ENCODE measurements at regions not wholly inside any gene's neighbourhood (a gene's known extent, or its start where the extent isn't known, plus 50 kb on each side); places are given as distances from the start of the nearest gene placed in this dataset.
"Not testable (repeated sequence)": the region's sequence is repeated elsewhere in the genome, so short reads cannot be mapped to it uniquely, and the experiment has no call there.

DNA sequence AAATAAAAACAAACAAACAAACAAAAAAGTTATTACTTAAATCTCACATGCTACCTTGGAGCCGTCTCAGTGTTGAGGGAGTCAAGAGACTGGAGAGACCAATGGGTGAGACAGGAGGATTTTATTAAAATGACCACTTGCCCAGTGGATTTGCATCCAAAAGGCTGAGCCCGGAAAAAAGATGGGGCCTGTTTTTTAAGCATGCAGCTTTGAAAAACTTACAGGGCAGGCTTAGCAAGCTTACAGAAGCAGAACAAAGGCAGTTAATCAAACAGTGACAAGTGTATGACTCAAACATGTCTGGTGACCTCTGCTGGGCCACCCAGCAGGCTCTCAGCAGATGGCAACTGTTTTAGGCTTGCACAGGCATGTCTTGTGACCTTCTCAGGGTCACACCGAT, 82.5 kb downstream of the POTEH start:
- peak; percentile 0 for DNase-seq

DNA sequence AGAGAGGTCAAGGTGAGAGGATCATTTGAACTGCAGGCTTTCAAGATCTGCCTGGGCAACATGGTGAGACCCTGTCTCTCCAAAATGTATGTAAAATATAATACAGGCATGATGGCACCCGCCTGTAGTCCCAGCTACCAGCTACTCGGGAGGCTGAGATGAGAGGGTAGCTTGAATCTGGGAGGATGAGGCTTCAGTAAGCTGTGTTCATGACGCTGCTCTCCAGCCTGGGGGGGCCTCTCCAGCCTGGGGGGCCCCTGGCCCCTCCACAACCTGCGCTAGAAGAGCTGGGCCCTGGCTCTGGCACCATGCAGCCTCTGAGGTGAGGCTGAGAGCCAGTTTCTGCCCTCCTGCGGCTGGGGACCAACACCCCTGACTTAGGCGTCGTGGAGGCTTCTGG, 85.3 kb downstream of the POTEH start:
- DNase-seq = not testable (repeated sequence)

DNA sequence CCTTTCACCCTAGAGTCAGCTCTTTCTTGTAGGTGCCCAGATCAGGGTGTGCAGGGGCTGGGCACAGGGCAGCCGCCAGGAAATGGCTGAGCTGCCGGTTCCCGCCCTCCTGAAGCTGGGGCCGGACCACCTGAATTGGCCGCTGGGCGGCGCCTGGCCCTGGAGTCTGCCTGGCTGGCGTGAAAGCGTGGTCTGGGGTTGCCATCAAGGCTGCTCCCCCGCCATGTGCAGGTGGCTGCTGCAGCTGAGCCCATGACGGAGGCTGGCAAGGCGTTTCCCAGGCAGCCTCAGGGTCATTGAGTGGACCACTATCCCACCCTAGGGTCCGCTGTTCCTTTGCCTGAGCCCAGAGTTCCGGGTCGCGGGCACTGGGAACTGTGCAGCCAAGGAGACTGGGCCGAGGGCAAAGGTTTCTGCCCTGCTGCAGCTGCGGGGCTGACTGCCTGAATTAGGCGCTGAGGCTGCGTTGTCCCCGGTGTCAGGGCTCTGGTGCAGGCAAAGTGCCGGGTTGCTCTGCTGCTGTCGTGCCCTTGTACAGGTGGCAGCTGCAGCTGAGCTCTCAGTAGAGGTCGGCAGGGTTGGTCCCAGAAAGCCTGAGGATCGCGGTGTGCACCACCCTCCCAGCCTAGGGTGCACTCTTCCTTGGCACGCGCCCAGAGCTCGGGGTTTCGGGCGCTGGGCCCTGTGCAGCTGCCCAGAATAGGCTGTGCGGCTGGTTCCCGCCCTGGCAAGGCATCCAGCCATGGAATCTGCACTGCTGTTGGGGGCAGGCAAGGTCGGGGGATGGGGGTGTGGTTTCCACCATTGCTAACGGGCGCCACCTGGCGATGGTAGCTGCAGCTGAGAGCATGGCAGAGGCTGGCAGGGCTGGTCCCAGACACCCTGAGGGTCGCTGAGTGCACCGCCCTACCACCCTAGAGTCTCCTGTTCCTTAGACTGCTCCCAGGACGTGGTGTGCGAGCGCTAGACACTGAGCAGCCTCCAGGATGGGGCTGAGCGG, 86.1 kb downstream of the POTEH start:
- DNase-seq = not testable (repeated sequence)

DNA sequence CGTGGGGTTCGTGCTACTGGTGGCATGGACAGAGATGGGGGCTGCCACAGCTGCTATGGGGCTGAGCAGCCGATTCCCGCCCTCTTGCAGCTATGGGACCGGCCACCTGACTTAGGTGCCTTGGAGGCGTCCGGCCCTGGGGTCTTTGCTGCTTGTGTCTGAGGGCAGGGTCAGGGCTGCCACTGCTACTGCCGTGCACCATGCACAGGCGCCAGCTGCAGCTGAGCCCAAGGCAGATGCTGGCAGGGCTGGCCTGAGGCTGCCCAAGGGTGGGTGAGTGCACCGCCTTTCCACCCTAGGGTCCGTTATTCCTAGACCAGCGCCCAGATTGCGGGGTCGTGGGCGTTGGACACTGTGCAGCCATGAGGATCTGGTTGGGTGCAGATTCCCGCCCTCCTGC, 86.9 kb downstream of the POTEH start:
- DNase-seq = not testable (repeated sequence)

DNA sequence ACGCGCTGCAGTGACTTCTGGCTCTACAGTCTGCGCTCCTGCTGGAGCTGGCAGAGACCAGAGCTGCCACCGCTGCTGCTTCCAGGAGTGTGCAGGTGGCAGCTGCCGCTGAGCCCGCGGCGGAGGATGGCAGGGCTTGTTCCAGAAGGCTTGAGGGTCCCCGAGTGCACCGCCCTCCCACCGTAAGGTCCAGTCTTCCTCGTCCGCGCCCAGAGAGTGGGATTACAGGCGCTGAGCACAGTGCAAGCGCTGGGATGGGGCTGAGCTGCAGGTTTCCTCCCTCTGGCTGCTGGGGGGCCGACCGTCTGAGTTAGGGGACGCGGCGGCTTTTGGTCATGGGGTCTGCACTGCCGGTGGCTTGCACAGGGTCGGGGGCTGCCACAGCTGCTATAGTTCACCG, 87.3 kb downstream of the POTEH start:
- not testable (repeated sequence) for DNase-seq

DNA sequence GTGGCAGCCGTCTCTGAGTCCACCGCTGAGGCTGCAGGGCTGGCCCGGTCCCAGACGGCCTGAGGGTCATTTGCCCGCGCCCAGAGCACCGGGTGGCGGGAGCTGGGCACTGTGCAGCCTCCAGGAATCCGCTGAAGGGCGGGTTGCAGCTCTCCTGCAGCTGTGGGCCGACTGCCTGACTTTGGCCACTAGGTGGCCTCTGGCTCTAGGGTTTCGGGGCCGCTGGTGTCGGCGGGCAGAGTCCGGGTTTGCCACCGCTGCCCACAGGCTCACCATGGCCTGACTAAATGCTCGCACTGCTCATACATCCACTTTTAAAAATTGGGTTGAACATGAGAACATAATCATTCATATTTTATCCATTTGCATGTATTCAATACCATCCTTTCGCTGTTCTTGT, 87.7 kb downstream of the POTEH start:
- not testable (repeated sequence) for DNase-seq

DNA sequence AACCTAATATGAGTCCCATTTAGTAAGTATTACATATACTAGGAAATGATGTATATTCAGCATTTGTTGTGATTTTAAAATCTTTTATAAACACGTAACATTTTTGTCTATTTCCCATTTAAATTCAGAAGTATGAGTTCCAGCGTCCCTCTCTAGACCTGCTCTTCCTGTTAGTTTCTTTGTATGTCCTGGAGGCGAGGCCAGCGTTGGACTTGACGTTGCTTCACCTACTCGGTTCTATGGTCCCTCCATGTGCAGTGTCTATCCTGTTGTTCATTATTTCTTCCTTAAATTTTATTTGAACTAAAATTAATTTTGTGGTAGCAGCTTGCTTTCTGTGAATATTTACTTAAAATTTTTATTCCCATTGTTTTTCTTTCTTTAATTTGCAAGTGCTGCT, 88.5 kb downstream of the POTEH start:
- DNase-seq = not testable (repeated sequence)

DNA sequence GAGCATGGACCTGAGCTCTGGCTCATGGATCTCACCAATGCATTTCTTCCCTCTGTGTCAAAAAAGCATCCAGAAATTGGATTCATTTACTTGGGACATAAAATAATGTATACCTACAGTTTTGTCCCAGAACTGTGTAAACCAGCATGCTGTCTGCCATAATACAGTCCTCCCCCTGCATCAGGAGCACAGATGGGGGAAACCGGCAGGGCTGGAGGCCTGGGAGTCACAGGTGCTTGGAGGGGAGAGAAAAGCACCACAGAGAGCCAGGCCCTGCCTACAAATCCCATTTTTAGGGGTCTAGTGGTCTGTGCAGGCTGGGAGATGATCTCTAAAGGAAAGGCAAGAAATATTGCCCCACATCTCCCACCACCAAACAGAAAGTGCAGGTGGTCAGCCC, 91.8 kb downstream of the POTEH start:
- DNase-seq = not testable (repeated sequence)

DNA sequence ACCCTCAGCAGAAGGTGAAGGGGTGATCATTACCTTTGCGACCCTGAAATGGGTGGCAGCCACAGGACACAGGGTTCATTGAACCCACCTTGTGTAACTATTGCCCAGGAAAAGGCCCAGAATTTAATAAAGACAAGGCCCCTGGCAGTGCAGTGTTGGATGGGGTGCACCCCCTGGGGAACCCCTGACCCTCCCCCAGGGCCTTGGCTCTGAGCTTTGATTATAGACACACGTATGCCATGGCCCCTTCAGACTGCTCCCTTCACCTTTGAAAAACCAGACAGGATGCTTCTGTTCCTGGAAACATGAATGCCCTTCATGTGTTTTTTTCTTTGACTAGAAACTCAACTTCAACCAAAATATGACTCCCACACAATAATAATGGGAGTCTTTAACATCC, 93.1 kb downstream of the POTEH start:
- DNase-seq = not testable (repeated sequence)

DNA sequence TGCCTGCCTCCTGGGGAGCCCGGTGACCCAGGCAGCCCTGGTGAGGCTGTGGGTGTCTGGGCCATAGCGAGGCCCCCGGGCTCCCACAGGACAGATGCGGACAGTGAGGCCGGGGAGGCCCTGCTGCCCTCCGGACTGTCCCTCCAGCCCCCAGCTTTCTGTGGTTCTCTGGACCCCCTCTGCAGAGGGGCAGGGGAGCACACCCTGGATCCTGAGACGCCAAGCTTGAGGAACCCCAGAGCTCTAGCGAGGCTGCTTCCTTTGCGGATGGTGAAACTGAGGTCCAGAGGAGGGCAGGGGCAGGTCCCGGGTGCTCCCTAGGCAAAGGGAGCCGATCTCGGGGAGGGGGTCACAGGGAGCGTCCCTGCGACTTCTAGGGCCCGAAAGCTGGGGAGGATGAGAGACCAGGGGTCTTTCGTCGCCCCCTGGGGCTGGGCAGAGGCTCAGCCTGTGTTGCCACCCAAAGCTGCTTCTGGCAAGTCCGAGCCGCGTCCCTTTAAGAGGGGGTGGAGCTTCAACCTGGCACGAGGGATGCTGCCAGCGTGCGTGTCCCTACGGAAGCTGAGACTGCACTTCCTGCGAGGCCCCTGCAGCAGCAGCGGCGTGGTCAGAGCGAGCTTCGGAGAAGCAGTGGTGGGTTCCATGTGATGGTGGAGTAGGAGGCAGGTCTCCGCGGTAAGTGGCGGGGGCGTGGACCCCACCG, 94.7 kb downstream of the POTEH start:
- not testable (repeated sequence) for DNase-seq

DNA sequence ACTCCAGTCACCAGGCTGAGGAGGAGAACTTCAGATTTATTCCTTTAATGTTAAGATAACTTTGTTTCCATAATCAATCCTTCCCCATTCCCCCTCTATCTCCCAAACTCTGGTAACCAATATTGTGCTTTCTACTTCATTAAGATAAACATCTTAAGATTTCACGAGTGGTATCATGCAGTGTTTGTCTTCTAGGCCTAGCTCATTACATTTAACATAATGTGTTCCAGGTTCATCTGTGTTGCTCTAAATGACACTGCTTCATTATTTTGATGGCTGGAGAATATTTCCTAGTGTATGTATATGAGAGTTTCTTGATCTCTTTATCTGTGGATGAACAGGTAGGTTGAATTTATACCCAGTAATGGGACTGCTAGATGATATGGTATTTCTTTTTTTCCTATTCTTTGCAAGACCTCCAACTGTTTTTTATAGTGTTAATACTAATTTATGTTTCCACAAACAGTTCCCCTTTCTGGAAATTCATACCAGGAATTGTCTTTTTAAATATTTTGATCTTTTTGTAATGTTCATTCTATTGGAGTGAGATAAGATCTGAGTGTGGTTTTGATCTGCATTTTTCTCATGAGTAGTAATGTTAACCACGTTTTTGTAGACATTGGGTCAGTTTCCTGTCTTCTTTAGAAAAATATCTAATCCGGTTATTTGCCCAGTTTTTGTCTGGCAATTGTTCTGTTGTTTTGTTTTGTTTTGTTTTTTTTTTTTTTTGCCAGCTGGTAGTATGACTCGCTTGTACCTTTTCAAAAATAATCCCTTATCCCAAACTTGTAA, 97.3 kb downstream of the POTEH start:
- DNase-seq = not testable (repeated sequence)

DNA sequence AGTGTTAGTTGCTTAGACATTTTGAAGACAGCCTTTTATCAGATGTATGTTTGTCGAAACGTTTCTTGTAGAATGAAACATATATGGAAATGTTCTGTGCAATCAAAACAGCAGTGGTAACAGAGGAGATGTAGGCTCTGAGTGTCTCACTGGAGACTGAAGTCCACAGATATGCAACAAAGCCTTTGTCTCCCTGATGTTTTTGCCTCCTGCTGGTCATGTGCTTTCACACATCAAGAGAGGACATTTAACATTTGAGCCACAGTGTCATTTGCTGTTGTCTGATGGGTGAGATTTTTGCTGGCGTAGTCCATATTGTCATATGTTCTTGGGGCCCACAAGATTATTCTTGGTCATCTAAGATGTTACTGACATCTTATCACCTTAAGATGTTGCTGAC, 101.7 kb downstream of the POTEH start:
- DNase-seq = not testable (repeated sequence)

DNA sequence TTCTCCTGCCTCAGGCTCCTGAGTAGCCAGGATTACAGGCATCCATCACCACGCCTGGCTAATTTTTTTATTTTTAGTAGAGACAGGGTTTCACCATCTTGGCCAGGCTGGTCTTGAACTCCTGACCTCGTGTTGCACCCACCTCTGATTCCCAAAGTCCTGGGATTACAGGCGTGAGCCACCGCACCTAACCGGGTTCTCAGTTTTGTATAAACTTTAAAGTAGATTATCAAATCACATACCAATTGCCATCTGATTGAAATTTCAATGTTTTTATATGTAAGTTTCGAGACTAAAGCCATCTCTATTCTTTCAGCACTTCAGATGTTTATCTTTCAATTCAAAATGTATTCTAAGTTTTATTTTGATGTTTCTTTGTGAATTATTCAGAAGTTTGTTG, 110.1 kb downstream of the POTEH start:
- DNase-seq = not testable (repeated sequence)

DNA sequence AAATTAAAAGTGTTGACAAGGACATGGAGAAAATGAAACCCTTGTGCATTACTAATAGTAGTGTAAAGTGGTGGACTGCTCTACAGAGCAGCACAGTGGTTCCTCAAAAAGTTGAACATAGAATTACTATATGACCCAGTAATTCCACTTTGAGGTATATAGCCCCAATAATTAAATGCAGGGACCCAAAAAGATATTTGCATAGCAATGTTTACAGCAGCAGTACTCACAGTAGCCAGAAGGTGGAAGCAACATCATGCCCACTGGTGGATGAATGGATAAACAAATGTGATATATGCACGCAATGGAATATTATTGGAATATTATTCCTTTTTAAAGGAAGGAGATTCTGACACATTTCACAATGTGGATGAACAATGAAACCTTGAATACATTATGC, 121.3 kb downstream of the POTEH start:
- DNase-seq = not testable (repeated sequence)

DNA sequence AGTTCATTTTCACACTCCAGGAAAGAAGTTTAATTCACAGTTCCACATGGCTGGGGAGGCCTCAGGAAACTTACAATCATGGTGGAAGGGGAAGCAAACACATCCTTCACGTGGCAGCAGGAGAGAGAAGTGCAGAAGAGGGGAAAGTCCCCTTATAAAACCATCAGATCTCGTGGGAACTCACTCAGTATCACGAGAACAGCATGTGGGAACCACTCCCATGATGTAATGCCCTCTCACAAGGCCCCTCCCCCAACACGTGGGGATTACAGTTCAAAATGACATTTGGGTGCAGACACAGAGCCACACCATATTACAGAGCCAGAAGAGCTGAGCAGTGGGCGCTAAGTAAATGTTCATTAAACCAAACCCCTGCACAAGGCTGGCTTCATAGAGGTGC, 126.0 kb downstream of the POTEH start:
- not testable (repeated sequence) for DNase-seq

DNA sequence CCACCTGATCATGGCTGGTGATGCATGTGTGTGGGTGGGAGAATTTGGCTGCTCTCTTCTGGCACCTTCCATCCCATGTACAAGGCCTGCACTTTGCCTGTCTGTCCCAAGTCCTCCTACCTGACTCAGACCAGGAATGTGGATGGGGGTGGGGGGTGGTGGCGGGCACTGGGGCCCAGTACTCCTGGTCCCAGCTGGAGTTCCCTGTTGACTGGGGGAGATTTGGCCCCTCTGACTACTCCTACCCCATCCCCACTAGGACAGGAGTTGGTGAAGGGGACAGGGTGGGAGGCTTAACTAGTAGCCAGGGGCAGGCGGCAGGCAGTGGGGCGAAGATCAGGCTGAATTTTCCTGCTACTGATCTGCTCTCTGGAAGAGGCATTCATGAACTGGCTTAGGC, 126.6 kb downstream of the POTEH start:
- not testable (repeated sequence) for DNase-seq

DNA sequence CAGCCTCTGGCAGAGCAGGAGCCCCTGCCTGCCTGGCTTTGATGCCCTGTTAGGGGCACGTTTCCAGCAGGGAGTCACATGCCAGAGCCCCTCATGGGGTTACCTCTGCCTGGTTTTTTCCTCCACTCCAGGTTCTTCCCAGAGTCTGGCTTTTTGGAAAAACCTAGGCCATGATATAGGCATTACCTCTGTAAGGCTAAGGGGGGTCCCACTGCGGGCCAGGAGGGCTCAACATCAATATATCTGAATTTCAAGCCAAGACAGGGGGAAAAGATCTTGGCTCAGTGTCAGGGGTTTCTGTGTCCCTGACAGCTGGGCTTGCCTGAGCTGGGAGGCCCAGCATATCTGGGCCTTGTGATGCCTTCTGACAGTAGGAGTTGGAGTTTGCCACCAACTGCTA, 127.4 kb downstream of the POTEH start:
- DNase-seq = not testable (repeated sequence)

DNA sequence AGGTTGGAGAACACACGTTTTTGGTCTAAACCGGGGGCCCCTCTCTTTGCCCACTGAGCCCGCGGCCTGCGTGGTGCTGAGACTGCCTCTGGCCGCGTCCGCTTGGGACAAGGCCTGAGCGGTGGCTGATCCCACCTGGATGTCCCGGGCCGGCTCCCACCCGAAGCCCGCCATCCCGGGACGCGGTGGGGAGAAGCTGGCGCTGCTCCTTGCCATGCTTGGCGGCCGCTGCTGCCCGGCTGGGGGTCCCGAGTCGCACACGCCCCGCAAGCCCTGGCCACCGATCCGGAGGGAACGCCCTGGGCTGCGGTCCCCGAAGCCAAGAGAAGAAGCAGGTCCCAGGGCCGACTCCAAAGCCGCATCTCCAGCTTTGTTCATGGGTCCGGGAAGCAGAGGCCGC, 130.1 kb downstream of the POTEH start:
- not testable (repeated sequence) for DNase-seq

DNA sequence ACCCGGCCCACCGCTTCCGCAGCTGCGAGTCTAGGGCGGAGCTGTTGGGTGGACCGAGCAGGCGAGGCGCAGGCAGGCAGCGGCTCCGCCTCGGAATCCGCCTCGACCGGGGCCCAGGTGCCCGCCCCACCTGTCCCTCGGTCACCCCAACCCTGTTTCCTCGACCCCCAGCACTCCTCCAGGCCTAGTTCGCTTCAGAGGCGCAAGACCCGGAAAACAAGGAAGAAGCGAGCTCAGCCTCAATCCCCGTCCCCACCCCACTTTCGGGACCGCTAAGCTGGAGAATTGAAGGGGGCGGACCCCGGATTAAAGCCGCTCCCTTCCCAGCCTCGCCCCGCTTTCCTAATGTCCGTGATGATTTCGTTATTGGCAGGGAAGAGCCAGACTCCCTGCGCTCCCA, 131.3 kb downstream of the POTEH start:
- DNase-seq = not testable (repeated sequence)

DNA sequence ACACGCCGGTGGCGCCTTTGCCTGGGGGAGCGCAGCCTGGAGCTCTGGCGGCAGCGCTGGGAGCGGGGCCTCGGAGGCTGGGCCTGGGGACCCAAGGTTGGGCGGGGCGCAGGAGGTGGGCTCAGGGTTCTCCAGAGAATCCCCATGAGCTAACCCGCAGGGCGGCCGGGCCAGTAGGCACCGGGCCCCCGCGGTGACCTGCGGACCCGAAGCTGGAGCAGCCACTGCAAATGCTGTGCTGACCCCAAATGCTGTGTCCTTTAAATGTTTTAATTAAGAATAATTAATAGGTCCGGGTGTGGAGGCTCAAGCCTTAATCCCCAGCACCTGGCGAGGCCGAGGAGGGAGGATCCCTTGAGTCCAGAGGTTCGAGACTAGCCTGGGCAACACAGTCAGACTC, 132.2 kb downstream of the POTEH start:
- DNase-seq = not testable (repeated sequence)

DNA sequence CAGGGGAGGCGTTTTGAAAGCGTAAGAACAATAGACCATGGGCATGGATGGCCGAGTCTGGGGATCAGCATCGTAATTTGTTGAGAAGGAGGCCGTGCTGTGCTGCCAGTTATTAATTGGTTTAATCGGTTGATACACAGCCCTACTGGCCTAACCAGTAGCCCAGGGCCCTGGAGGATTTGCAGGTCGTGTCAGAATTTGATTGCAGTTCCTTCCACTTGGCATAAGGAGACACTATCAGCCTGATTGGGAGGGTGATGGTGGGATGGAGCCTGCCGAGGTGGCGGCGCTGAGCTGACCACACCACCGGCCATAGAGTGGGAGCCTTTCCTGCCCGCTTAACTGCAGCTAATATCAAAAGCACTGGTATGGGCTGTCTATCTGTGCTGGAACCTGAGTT, 133.4 kb downstream of the POTEH start:
- DNase-seq = not testable (repeated sequence)

DNA sequence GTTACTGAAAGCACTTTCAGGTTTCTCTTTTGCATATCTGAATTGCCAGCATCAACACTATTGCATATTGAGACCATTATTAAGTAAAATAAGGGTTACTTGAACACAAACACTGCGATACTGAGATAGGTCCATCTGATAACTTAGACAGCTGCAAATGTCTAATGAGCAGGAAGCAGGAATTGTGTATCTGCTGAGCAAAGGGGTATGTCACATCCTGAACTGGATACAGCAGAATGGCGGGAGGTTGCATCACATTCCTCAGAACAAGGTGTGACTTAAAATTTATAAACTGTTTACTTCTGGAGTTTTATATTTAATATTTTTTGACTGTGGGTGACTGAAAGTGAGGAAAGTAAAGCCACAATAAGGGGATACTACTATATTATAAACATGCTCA, 142.4 kb downstream of the POTEH start:
- not testable (repeated sequence) for DNase-seq

DNA sequence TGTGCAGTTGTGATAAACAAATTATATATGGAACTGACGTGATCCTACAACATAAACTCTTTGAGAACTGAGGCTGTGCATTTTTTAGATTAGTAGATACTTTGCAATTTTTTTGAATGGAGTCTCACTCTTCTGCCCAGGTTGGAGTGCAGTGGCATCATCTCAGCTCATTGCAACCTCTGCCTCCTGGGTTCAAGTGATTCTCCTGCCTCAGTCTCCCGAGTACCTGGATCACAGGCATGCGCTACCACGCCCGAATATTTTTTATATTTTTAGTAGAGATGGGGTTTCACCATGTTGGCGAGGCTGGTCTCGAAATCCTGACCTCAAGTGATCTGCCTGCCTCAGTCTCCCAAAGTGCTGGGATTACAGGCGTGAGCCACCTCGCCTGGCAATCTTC, 145.9 kb downstream of the POTEH start:
- not testable (repeated sequence) for DNase-seq
